ENCODE measurements at regions not wholly inside any gene's neighbourhood (a gene's known extent, or its start where the extent isn't known, plus 50 kb on each side); places are given as distances from the start of the nearest gene placed in this dataset.

DNA sequence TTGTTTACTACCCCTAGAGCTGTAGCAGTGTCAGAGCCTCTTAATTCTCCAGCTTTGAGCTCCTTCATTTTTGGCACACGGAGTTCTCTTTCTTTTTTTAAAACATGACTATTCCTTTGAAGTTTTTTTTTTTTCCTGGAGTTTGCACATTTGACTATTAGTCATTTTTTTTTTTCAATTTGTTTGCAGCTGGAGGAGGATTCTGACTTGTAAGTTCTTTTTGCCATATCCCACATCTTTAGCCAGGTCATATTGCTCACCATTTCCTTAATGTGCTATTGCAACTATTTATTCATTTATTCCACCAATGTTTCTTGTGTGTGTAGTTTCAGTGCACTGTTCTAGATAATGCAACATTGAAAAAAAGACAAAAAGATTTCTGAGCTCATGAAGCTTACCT lies 166.3 kb upstream of the ARHGAP20 start:
- TF ChIP-seq, protein P1, sequence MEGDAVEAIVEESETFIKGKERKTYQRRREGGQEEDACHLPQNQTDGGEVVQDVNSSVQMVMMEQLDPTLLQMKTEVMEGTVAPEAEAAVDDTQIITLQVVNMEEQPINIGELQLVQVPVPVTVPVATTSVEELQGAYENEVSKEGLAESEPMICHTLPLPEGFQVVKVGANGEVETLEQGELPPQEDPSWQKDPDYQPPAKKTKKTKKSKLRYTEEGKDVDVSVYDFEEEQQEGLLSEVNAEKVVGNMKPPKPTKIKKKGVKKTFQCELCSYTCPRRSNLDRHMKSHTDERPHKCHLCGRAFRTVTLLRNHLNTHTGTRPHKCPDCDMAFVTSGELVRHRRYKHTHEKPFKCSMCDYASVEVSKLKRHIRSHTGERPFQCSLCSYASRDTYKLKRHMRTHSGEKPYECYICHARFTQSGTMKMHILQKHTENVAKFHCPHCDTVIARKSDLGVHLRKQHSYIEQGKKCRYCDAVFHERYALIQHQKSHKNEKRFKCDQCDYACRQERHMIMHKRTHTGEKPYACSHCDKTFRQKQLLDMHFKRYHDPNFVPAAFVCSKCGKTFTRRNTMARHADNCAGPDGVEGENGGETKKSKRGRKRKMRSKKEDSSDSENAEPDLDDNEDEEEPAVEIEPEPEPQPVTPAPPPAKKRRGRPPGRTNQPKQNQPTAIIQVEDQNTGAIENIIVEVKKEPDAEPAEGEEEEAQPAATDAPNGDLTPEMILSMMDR (IDR thresholded peaks at IDR 0.05): no peak
- TF ChIP-seq POLR2A (IDR thresholded peaks at IDR 0.05): no peak

Data from thyroid gland (tissue), 4 donors.